Prostate gland (tissue), 2 donors: ENCODE measurements at regions not wholly inside any gene's neighbourhood (a gene's known extent, or its start where the extent isn't known, plus 50 kb on each side); places are given as distances from the start of the nearest gene placed in this dataset.

Experiments used
- DNase-seq: peaks from one replicate; pipeline ENCODE4 v3.0.0-alpha.2; 2019; ENCODE audit warnings: low spot score
- H3K27ac ChIP-seq, 2 donors: fragments of 200-600 bp; sonication (generic); 2 replicates each; pipeline ENCODE4 v1.5.1; 2017 to 2019
- H3K27me3 ChIP-seq: fragments of 200-600 bp; sonication (generic); replicated peaks from 2 replicates; pipeline ENCODE4 v1.5.1; 2019; ENCODE audit not compliant: insufficient read depth
- H3K36me3 ChIP-seq, 2 donors: fragments of 200-600 bp; sonication (generic); 1 replicate in 1 of 2; 2 replicates in 1 of 2; pipeline versions ENCODE4 v1.5.1 to v1.8.1; 2017 to 2019
- H3K4me1 ChIP-seq: fragments of 200-600 bp; sonication (generic); replicated peaks from 2 replicates; pipeline ENCODE4 v1.5.1; 2019
- H3K4me3 ChIP-seq, 2 donors: fragments of 200-600 bp; sonication (generic); 2 replicates each; pipeline ENCODE4 v1.5.1; 2017 to 2019
- H3K9me3 ChIP-seq: fragments of 200-600 bp; sonication (generic); 2 replicates; pipeline ENCODE4 v1.5.1; 2017
- CTCF ChIP-seq, 4 experiments: fragments of 200-600 bp in 2 of 4; fragments of 450-650 bp in 2 of 4; sonication (generic) in 2 of 4; IDR thresholded peaks; 1 replicate in 3 of 4; 2 replicates in 1 of 4; pipeline ENCODE4 v1.5.1; 2016 to 2019; ENCODE audit warnings: antibody characterized with exemption in 4 of 4, mild to moderate bottlenecking in 2 of 4, moderate library complexity in 2 of 4
- POLR2A ChIP-seq: fragments of 450-650 bp; IDR thresholded peaks from one replicate; pipeline ENCODE4 v1.6.1; 2016; ENCODE audit warnings: antibody characterized with exemption, mild to moderate bottlenecking
- POLR2AphosphoS5 ChIP-seq: sonication (generic); formaldehyde crosslinking; IDR thresholded peaks from one replicate; pipeline ENCODE4 v1.6.1; 2017; ENCODE audit warnings: antibody characterized with exemption
- WGBS: methylation state at CpG from one replicate; pipeline ENCODE4 v1.1.5; 2018; 5-methylcytosine and 5-hydroxymethylcytosine counted together
- intact Hi-C: fragments of 100-400 bp; cut with DNase I; formaldehyde crosslinking; loops from one replicate; pipeline ENCODE4 v1.14.2; 2022

GRCh38 chrX:16222151-16222550 is 54.9 kb downstream of the MAGEB17 start:
- no peaks in the 10 kb centered on the region for H3K4me1 ChIP-seq
- H3K27ac ChIP-seq: no peak overlapping the region
- TF ChIP-seq POLR2AphosphoS5 (no peak), CTCF (IDR thresholded peaks at IDR 0.05) (no peak), POLR2A (no peak)
- no peaks in the 10 kb centered on the region for H3K36me3 ChIP-seq
- DNase-seq: no peak
- no peak overlapping the region for H3K4me3 ChIP-seq
- no peaks in the 10 kb centered on the region for H3K9me3 ChIP-seq
- no peaks in the 10 kb centered on the region for H3K27me3 ChIP-seq
- intact Hi-C loops: no loop called here

- intact Hi-C loops: no loop called here
- 100% methylated on average over 1 of the region's 1 CpG for WGBS
- Histone ChIP-seq H3K27me3 (no peaks in the 10 kb centered on the region), H3K4me3 (no peak overlapping the region), H3K27ac (no peak overlapping the region), H3K36me3 (no peaks in the 10 kb centered on the region), H3K9me3 (no peaks in the 10 kb centered on the region), H3K4me1 (no peaks in the 10 kb centered on the region)
- TF ChIP-seq CTCF (IDR thresholded peaks at IDR 0.05) (no peak), POLR2A (no peak), POLR2AphosphoS5 (no peak)
- no peak for DNase-seq
Observed at GRCh38 chrX:16223385-16223784, 56.1 kb downstream of the MAGEB17 start.

DNA sequence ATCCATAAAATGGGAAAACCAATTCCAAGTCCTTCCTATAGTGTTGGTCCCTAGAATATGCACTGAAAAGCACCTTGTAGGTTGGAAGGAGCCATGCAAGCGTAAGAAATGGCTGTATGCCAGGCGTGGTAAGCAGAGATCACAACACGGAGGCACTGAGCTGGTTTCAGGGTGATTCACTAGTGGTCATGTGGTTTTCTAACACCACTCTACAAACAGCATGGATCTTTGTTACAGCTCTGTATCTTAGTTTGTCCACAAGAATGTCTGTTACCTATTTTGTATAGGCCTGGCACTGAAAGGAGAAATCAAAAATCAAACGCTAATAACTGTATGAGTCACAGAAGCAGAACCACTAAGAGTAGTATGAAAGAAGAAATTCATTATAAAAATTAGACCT is 71.9 kb downstream of the MAGEB17 start:
- no peak for DNase-seq

GRCh38 chrX:16240231-16240905 is 73.1 kb downstream of the MAGEB17 start:
- Histone ChIP-seq H3K27me3 (no peaks in the 10 kb centered on the region), H3K27ac (no peak overlapping the region), H3K4me3 (no peak overlapping the region), H3K9me3 (no peaks in the 10 kb centered on the region), H3K36me3 (no peaks in the 10 kb centered on the region), H3K4me1 (no peaks in the 10 kb centered on the region)
- intact Hi-C loops: no loop called here
- no peak for DNase-seq
- 89% methylated on average over 2 of the region's 2 CpGs for WGBS
- TF ChIP-seq POLR2A (no peak), POLR2AphosphoS5 (no peak), CTCF (IDR thresholded peaks at IDR 0.05) (no peak)

More for the DNA sequence above, 71.9 kb downstream of the MAGEB17 start:
- 80% methylated on average over 4 of the region's 4 CpGs for WGBS
- Histone ChIP-seq H3K4me3 (no peak overlapping the region), H3K36me3 (no peaks in the 10 kb centered on the region), H3K27me3 (no peaks in the 10 kb centered on the region), H3K9me3 (no peaks in the 10 kb centered on the region), H3K27ac (no peak overlapping the region), H3K4me1 (no peaks in the 10 kb centered on the region)
- no peak for TF ChIP-seq POLR2A
- intact Hi-C loops: no loop called here

DNA sequence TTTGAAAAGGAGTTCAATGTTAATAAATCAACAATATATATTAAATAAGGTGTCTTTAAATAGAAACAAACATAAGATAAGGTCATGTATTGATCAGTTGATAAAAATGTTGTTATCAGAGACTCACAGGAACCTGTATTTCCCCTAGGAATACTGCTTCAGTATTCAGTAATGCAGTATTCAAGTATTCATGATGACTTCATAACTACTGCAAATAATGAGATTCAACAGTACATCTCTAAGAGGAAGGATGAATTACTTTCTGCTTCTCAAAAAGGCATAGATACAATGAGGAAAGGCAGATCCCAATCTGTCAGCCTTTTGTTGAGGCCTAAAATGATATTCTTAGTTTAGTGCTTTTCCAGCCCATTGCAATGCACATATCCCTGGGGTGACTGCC is 73.7 kb downstream of the MAGEB17 start:
- H3K27ac ChIP-seq: no peak overlapping the region
- no peak overlapping the region for H3K4me3 ChIP-seq
- no peaks in the 10 kb centered on the region for H3K4me1 ChIP-seq
- no peaks in the 10 kb centered on the region for H3K36me3 ChIP-seq
- no peaks in the 10 kb centered on the region for H3K27me3 ChIP-seq
- no peak for TF ChIP-seq POLR2A
- TF ChIP-seq CTCF (IDR thresholded peaks at IDR 0.05): no peak
- TF ChIP-seq POLR2AphosphoS5: no peak
- H3K9me3 ChIP-seq: no peaks in the 10 kb centered on the region
- no peak for DNase-seq
- intact Hi-C loops: no loop called here
